H9 (cell line): ENCODE measurements at regions not wholly inside any gene's neighbourhood (a gene's known extent, or its start where the extent isn't known, plus 50 kb on each side); places are given as distances from the start of the nearest gene placed in this dataset.

Source experiments
- DNase-seq: peaks from one replicate; pipeline ENCODE4 v3.0.0-alpha.2; 2017
- H2AFZ ChIP-seq: one replicate; pipeline ENCODE4 v1.6.1; 2013; ENCODE audit warnings: mild to moderate bottlenecking, low read length, control low read depth, moderate library complexity
- H2AK5ac ChIP-seq: 2 replicates; pipeline ENCODE4 v1.6.1; 2013; ENCODE audit warnings: low read length, control low read depth, mixed read lengths; ENCODE audit not compliant: insufficient read length
- H2BK120ac ChIP-seq: one replicate; pipeline ENCODE4 v1.6.1; 2013; ENCODE audit warnings: low read depth, mild to moderate bottlenecking, low read length, control low read depth, inconsistent platforms; ENCODE audit not compliant: poor library complexity, severe bottlenecking
- H2BK12ac ChIP-seq: 2 replicates; pipeline ENCODE4 v1.6.1; 2013; ENCODE audit warnings: low read length, control low read depth, mixed read lengths, low read depth; ENCODE audit not compliant: insufficient read length
- H2BK15ac ChIP-seq: 2 replicates; pipeline ENCODE4 v1.6.1; 2013; ENCODE audit warnings: low read depth, low read length, control low read depth
- H2BK20ac ChIP-seq: one replicate; pipeline ENCODE4 v1.6.1; 2013; ENCODE audit warnings: low read depth, mild to moderate bottlenecking, low read length, control low read depth, inconsistent platforms; ENCODE audit not compliant: poor library complexity, severe bottlenecking
- H2BK5ac ChIP-seq: 2 replicates; pipeline ENCODE4 v1.6.1; 2013; ENCODE audit warnings: low read length, control low read depth, mixed read lengths; ENCODE audit not compliant: insufficient read length
- H3K14ac ChIP-seq: 2 replicates; pipeline ENCODE4 v1.6.1; 2013; ENCODE audit warnings: low read length, control low read depth; ENCODE audit not compliant: insufficient read depth
- H3K18ac ChIP-seq: 2 replicates; pipeline ENCODE4 v1.6.1; 2013; ENCODE audit warnings: low read depth, mild to moderate bottlenecking, mixed read lengths, low read length, control low read depth; ENCODE audit not compliant: insufficient read length
- H3K23ac ChIP-seq: 2 replicates; pipeline ENCODE4 v1.6.1; 2013; ENCODE audit warnings: low read length, control low read depth, mixed read lengths, low read depth; ENCODE audit not compliant: insufficient read length
- H3K23me2 ChIP-seq: 2 replicates; pipeline ENCODE4 v1.6.1; 2013; ENCODE audit warnings: low read depth, mild to moderate bottlenecking, mixed read lengths, low read length, control low read depth; ENCODE audit not compliant: insufficient read length, poor library complexity, severe bottlenecking
- H3K27ac ChIP-seq: 2 replicates; pipeline ENCODE4 v1.5.1; 2013; ENCODE audit warnings: low read length, control low read depth, mixed read lengths, low read depth; ENCODE audit not compliant: insufficient read length
- H3K27me3 ChIP-seq: 2 replicates; pipeline ENCODE4 v1.6.1; 2013; ENCODE audit warnings: low read length, control low read depth, inconsistent platforms; ENCODE audit not compliant: insufficient read depth
- H3K4ac ChIP-seq: 2 replicates; pipeline ENCODE4 v1.6.1; 2013; ENCODE audit warnings: low read depth, mild to moderate bottlenecking, control low read depth, inconsistent platforms, low read length, moderate library complexity
- H3K4me1 ChIP-seq: 2 replicates; pipeline ENCODE4 v1.6.1; 2013; ENCODE audit warnings: low read length, control low read depth, inconsistent platforms; ENCODE audit not compliant: insufficient read depth
- H3K4me2 ChIP-seq: 2 replicates; pipeline ENCODE4 v1.6.1; 2013; ENCODE audit warnings: low read length, control low read depth, mixed read lengths; ENCODE audit not compliant: insufficient read length, insufficient read depth
- H3K56ac ChIP-seq: 2 replicates; pipeline ENCODE4 v1.6.1; 2013; ENCODE audit warnings: low read depth, mild to moderate bottlenecking, mixed read lengths, low read length, control low read depth; ENCODE audit not compliant: insufficient read length
- H3K79me1 ChIP-seq: 2 replicates; pipeline ENCODE4 v1.6.1; 2013; ENCODE audit warnings: low read depth, mild to moderate bottlenecking, moderate library complexity, low read length, control low read depth, inconsistent platforms; ENCODE audit not compliant: insufficient read depth, poor library complexity, severe bottlenecking
- H3K79me2 ChIP-seq: 2 replicates; pipeline ENCODE4 v1.6.1; 2013; ENCODE audit warnings: low read length, control low read depth, inconsistent platforms; ENCODE audit not compliant: insufficient read depth
- H3K9ac ChIP-seq: 2 replicates; pipeline ENCODE4 v1.6.1; 2013; ENCODE audit warnings: low read length, control low read depth, mixed read lengths; ENCODE audit not compliant: insufficient read length; ENCODE audit errors: extremely low read depth
- H3K9me3 ChIP-seq: one replicate; pipeline ENCODE4 v1.6.1; 2013; ENCODE audit warnings: low read depth, low read length, inconsistent platforms; ENCODE audit not compliant: control insufficient read depth
- H3T11ph ChIP-seq: one replicate; pipeline ENCODE4 v1.6.1; 2013; ENCODE audit warnings: mild to moderate bottlenecking, low read length, control low read depth, inconsistent platforms
- H4K20me1 ChIP-seq: one replicate; pipeline ENCODE4 v1.6.1; 2013; ENCODE audit not compliant: control insufficient read depth, insufficient read length, insufficient read depth
- H4K5ac ChIP-seq: 2 replicates; pipeline ENCODE4 v1.6.1; 2013; ENCODE audit warnings: low read depth, mild to moderate bottlenecking, mixed read lengths, low read length, control low read depth; ENCODE audit not compliant: insufficient read length
- H4K8ac ChIP-seq: replicated peaks from 2 replicates; pipeline ENCODE4 v1.6.1; 2013; ENCODE audit warnings: low read length, control low read depth, mixed read lengths, low read depth; ENCODE audit not compliant: insufficient read length
- H4K91ac ChIP-seq: 2 replicates; pipeline ENCODE4 v1.6.1; 2013; ENCODE audit warnings: low read depth, mild to moderate bottlenecking, moderate library complexity, mixed read lengths, low read length, control low read depth; ENCODE audit not compliant: insufficient read length
- H3K27ac Mint-ChIP-seq, 3 experiments: 2 replicates in 2 of 3; 3 replicates in 1 of 3; pipeline ENCODE4 v1.8.0; 2020 to 2021; ENCODE audit warnings: mixed read lengths in 3 of 3, mild to moderate bottlenecking in 1 of 3, moderate library complexity in 1 of 3
- H3K27me3 Mint-ChIP-seq: 2 replicates; pipeline ENCODE4 v1.8.0; 2021; ENCODE audit warnings: low read depth, mild to moderate bottlenecking, moderate library complexity, mixed read lengths
- H3K36me3 Mint-ChIP-seq, 3 experiments: 2 replicates in 2 of 3; 3 replicates in 1 of 3; pipeline ENCODE4 v1.8.0; 2020 to 2021; ENCODE audit warnings: low read depth in 3 of 3, mixed read lengths in 3 of 3; ENCODE audit not compliant: insufficient read depth in 1 of 3
- H3K4me1 Mint-ChIP-seq, 2 experiments: 2 replicates each; pipeline ENCODE4 v1.8.0; 2020; ENCODE audit warnings: mixed read lengths in 2 of 2
- H3K4me3 Mint-ChIP-seq, 2 experiments: 2 replicates in 1 of 2; 3 replicates in 1 of 2; pipeline ENCODE4 v1.8.0; 2020 to 2021; ENCODE audit warnings: mild to moderate bottlenecking in 2 of 2, mixed read lengths in 2 of 2, moderate library complexity in 1 of 2
- H3K9me3 Mint-ChIP-seq, 2 experiments: 2 replicates in 1 of 2; 3 replicates in 1 of 2; pipeline ENCODE4 v1.8.0; 2020; ENCODE audit warnings: mild to moderate bottlenecking in 2 of 2, mixed read lengths in 2 of 2, moderate library complexity in 1 of 2
- WGBS: extraction: QIAGEN DNeasy Blood & Tissue Kit; methylation state at CpG from one replicate; pipeline ENCODE4 v1.1.7; 2013; ENCODE audit warnings: missing lambda C conversion rate, low lambda C conversion rate, mixed read lengths; ENCODE audit not compliant: insufficient read length; ENCODE audit errors: extremely low coverage; 5-methylcytosine and 5-hydroxymethylcytosine counted together
- TF ChIP-seq, protein P1 (sequence below): fragments of 200-600 bp; sonication (generic); conservative IDR thresholded peaks from 3 replicates; pipeline ENCODE4 v1.8.0; 2021; ENCODE audit warnings: antibody characterized with exemption, mild to moderate bottlenecking

DNA sequence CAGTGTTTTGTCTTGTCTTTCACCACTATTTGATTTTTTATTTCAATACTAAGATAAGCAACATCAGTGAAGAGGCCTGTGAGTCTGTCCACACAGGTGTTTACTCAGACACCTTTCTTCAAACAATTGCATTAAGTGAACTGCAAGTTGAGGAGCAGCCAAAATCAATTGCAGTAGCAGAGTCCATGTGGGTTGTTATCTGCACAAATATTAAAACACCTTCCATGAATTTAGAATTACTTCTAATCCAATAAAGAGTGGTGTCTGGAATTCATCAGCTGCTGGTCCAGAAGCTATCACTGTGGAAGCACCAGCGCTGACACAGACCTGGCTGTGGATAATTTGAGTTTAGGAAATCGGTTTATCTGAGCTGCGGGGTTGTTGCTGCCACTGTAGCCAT lies 83.5 kb upstream of the FAT3 start:
- Histone ChIP-seq H3T11ph (no peak overlapping the region), H4K8ac (no peak overlapping the region), H2BK12ac (no peak overlapping the region), H2BK15ac (no peak overlapping the region), H2BK20ac (no peak overlapping the region), H3K4me2 (no peak overlapping the region), H3K14ac (no peak overlapping the region), H2BK120ac (no peak overlapping the region), H3K9me3 (no peaks in the 10 kb centered on the region), H4K5ac (no peak overlapping the region), H3K79me1 (no peaks in the 10 kb centered on the region), H2AFZ (no peak overlapping the region), H2AK5ac (no peak overlapping the region), H2BK5ac (no peak overlapping the region), H3K23ac (no peak overlapping the region), H3K79me2 (no peaks in the 10 kb centered on the region), H3K9ac (no peak overlapping the region), H3K4ac (no peak overlapping the region), H4K91ac (no peak overlapping the region), H4K20me1 (no peaks in the 10 kb centered on the region), H3K27me3 (no peaks in the 10 kb centered on the region), H3K23me2 (no peaks in the 10 kb centered on the region), H3K56ac (no peak overlapping the region), H3K18ac (no peak overlapping the region), H3K27ac (no peak overlapping the region), H3K4me1 (no peaks in the 10 kb centered on the region)
- H3K27me3 Mint-ChIP-seq, result no peaks in the 10 kb centered on the region
- H3K4me1 Mint-ChIP-seq, result peaks cover 0 to 4% of the 10 kb centered on the region in 2 experiments; a peak in 1 of 4 replicates
- H3K9me3 Mint-ChIP-seq, result no peaks in the 10 kb centered on the region
- TF ChIP-seq, protein P1, sequence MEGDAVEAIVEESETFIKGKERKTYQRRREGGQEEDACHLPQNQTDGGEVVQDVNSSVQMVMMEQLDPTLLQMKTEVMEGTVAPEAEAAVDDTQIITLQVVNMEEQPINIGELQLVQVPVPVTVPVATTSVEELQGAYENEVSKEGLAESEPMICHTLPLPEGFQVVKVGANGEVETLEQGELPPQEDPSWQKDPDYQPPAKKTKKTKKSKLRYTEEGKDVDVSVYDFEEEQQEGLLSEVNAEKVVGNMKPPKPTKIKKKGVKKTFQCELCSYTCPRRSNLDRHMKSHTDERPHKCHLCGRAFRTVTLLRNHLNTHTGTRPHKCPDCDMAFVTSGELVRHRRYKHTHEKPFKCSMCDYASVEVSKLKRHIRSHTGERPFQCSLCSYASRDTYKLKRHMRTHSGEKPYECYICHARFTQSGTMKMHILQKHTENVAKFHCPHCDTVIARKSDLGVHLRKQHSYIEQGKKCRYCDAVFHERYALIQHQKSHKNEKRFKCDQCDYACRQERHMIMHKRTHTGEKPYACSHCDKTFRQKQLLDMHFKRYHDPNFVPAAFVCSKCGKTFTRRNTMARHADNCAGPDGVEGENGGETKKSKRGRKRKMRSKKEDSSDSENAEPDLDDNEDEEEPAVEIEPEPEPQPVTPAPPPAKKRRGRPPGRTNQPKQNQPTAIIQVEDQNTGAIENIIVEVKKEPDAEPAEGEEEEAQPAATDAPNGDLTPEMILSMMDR, result no peak
- no peak overlapping the region for H3K27ac Mint-ChIP-seq
- H3K4me3 Mint-ChIP-seq, result no peak overlapping the region
- no CpG with 5 or more reads among the region's 3 CpGs for WGBS
- DNase-seq, result no peak
- H3K36me3 Mint-ChIP-seq, result no peaks in the 10 kb centered on the region
